Psoas muscle (tissue), 7 donors: ENCODE measurements at regions not wholly inside any gene's neighbourhood (a gene's known extent, or its start where the extent isn't known, plus 50 kb on each side); places are given as distances from the start of the nearest gene placed in this dataset.

ENCODE experiments used
- ATAC-seq, 4 donors: fragments of 200-7000 bp; cut with Tn5 transposase; one replicate each; pipeline ENCODE4 v1.9.1; 2020; ENCODE audit warnings: moderate library complexity in 3 of 4, mild to moderate bottlenecking in 2 of 4
- DNase-seq, 2 donors: peaks; one replicate each; pipeline ENCODE4 v3.0.0-alpha.2; 2020
- H3K27ac ChIP-seq: fragments of 200-600 bp; one replicate; pipeline ENCODE4 v1.8.0; 2022
- H3K27me3 ChIP-seq, 3 donors: fragments of 200-600 bp in 1 of 3; one replicate each; pipeline versions ENCODE4 v1.6.1 to v1.8.0; 2013 to 2022; ENCODE audit warnings: low read length in 2 of 3, mild to moderate bottlenecking in 2 of 3, moderate library complexity in 1 of 3; ENCODE audit not compliant: insufficient read depth in 3 of 3
- H3K36me3 ChIP-seq, 2 donors: fragments of 200-600 bp in 1 of 2; one replicate each; pipeline versions ENCODE4 v1.6.1 to v1.8.0; 2013 to 2022; ENCODE audit warnings: low read depth in 1 of 2, mild to moderate bottlenecking in 1 of 2, moderate library complexity in 1 of 2; ENCODE audit not compliant: insufficient read depth in 1 of 2
- H3K4me1 ChIP-seq: fragments of 200-600 bp; one replicate; pipeline ENCODE4 v1.8.0; 2022
- H3K4me3 ChIP-seq: fragments of 200-600 bp; one replicate; pipeline ENCODE4 v1.8.0; 2022; ENCODE audit warnings: mild to moderate bottlenecking
- H3K9me3 ChIP-seq: fragments of 200-600 bp; one replicate; pipeline ENCODE4 v1.8.0; 2022
- CTCF ChIP-seq: fragments of 200-600 bp; IDR thresholded peaks from one replicate; pipeline ENCODE4 v1.8.0; 2022; ENCODE audit warnings: antibody characterized with exemption
- WGBS, 3 donors: extraction: QIAGEN DNeasy Blood & Tissue Kit; methylation state at CpG; one replicate each; pipeline versions ENCODE4 v1.1.6 to v1.1.7; 2013; 5-methylcytosine and 5-hydroxymethylcytosine counted together
- intact Hi-C, 2 donors: fragments of 100-400 bp; cut with DNase I; formaldehyde crosslinking; loops; one replicate each; pipeline versions ENCODE4 v1.11.0 to v1.14.2; 2022
- donor health status: healthy with polysubstance abuse.
- donor health status: DM: no; HTN: no; CAD: no; lungs with moderate emphysema.
- donor health status: Bipolar disorder and iron deficiency.
- donor health status: healthy.
- donor health status: DM: yes; HTN: yes; CAD: no.
- donor health status: DM: no; HTN: no; CAD: no.
- donor health status: DM: yes; HTN: yes; CAD: no.

- Histone ChIP-seq H3K36me3 (no peaks in the 10 kb centered on the region), H3K4me3 (no peak overlapping the region), H3K27ac (no peak overlapping the region), H3K27me3 (no peaks in the 10 kb centered on the region), H3K9me3 (no peaks in the 10 kb centered on the region), H3K4me1 (no peaks in the 10 kb centered on the region)
- DNase-seq (no peak), ATAC-seq (no peak)
- intact Hi-C loops: no loop called here
- 22 to 39% (median 25%) methylated on average over 3 of the region's 3 CpGs for WGBS, 3 donors
- TF ChIP-seq CTCF: no peak
Observed at GRCh38 chr9:30846651-30847050, 1537.8 kb upstream of the ACO1 start.

GRCh38 chr9:30851600-30851999, 1532.8 kb upstream of the ACO1 start:
- Histone ChIP-seq H3K27me3 (no peaks in the 10 kb centered on the region), H3K4me3 (no peak overlapping the region), H3K9me3 (no peaks in the 10 kb centered on the region), H3K27ac (no peak overlapping the region), H3K4me1 (no peaks in the 10 kb centered on the region), H3K36me3 (no peaks in the 10 kb centered on the region)
- DNase-seq: no peak
- TF ChIP-seq CTCF: no peak
- ATAC-seq: no peak
- intact Hi-C loops: no loop called here

- H3K27me3 ChIP-seq: no peaks in the 10 kb centered on the region
- no peak overlapping the region for H3K4me3 ChIP-seq
- WGBS, 3 donors: 48 to 70% (median 50%) methylated on average over 1 of the region's 1 CpG
- H3K9me3 ChIP-seq: no peaks in the 10 kb centered on the region
- no peaks in the 10 kb centered on the region for H3K36me3 ChIP-seq
- intact Hi-C loops: no loop called here
- H3K27ac ChIP-seq: no peak overlapping the region
- no peak for TF ChIP-seq CTCF
- DNase-seq (no peak), ATAC-seq (no peak)
- H3K4me1 ChIP-seq: no peaks in the 10 kb centered on the region
Observed at GRCh38 chr9:30900706-30901105, 1483.7 kb upstream of the ACO1 start.

- no peak overlapping the region for H3K4me3 ChIP-seq
- H3K4me1 ChIP-seq: no peaks in the 10 kb centered on the region
- DNase-seq: no peak
- no peak overlapping the region for H3K27ac ChIP-seq
- no peak for ATAC-seq
- intact Hi-C loops: loop anchor here in 1 of 2 donors (10.0 kb wide), 1 partner anchor 1551 kb away; no protein-coding TSS in a partner anchor
- no peaks in the 10 kb centered on the region for H3K27me3 ChIP-seq
- no peaks in the 10 kb centered on the region for H3K36me3 ChIP-seq
- TF ChIP-seq CTCF: no peak
- 55 to 59% (median 57%) methylated on average over 3 of the region's 3 CpGs for WGBS, 3 donors
- no peaks in the 10 kb centered on the region for H3K9me3 ChIP-seq
Observed at GRCh38 chr9:30913331-30913730, 1471.1 kb upstream of the ACO1 start.

GRCh38 chr9:30915451-30915850, 1469.0 kb upstream of the ACO1 start:
- no peaks in the 10 kb centered on the region for H3K27me3 ChIP-seq
- WGBS, 3 donors: 91 to 92% (median 92%) methylated on average over 4 of the region's 4 CpGs
- no peak for ATAC-seq
- H3K4me1 ChIP-seq: no peaks in the 10 kb centered on the region
- no peak for TF ChIP-seq CTCF
- intact Hi-C loops: loop anchor here in 1 of 2 donors (10.0 kb wide), 1 partner anchor 1549 kb away; no protein-coding TSS in a partner anchor
- H3K36me3 ChIP-seq: no peaks in the 10 kb centered on the region
- H3K9me3 ChIP-seq: no peaks in the 10 kb centered on the region
- no peak overlapping the region for H3K27ac ChIP-seq
- DNase-seq: no peak
- no peak overlapping the region for H3K4me3 ChIP-seq
